IMR-90 (cell line): ENCODE measurements at regions not wholly inside any gene's neighbourhood (a gene's known extent, or its start where the extent isn't known, plus 50 kb on each side); places are given as distances from the start of the nearest gene placed in this dataset.

Experiments
- ATAC-seq: fragments of 200-7000 bp; cut with Tn5 transposase; 2 replicates; pipeline ENCODE4 v1.9.1; 2020; ENCODE audit warnings: low read depth, mild to moderate bottlenecking, moderate library complexity
- BruUV-seq: library from RNA; stranded (reverse); fragments of 400-500 nt; replicated peaks from 2 replicates; lab custom pipeline; 2021; lab: Mats Ljungman, UMichigan
- CTCF ChIA-PET: fragments of 300-600 bp; formaldehyde crosslinking; extraction: SDS; loops from one replicate; lab custom pipeline; 2021; ENCODE audit warnings: antibody characterized with exemption; lab: Yijun Ruan, JAX
- POLR2A ChIA-PET: fragments of 300-600 bp; sonication (Branson Sonifier 250); formaldehyde crosslinking; loops from one replicate; lab custom pipeline; 2022; ENCODE audit warnings: antibody characterized with exemption; ENCODE audit not compliant: unreplicated experiment; lab: Charles Lee
- DNase-seq: peaks from one replicate; pipeline ENCODE4 v3.0.0; 2013
- H2AFZ ChIP-seq: replicated peaks from 2 replicates; pipeline ENCODE3; 2013; ENCODE audit warnings: low read length, mild to moderate bottlenecking; ENCODE audit not compliant: poor library complexity
- H2AK5ac ChIP-seq: 2 replicates; pipeline ENCODE4 v1.6.1; 2013; ENCODE audit warnings: low read depth, low read length, inconsistent platforms
- H2AK9ac ChIP-seq: replicated peaks from 2 replicates; pipeline ENCODE3; 2013; ENCODE audit warnings: mild to moderate bottlenecking, low read depth, low read length, moderate library complexity; ENCODE audit not compliant: poor library complexity
- H2BK120ac ChIP-seq: 2 replicates; pipeline ENCODE4 v1.6.1; 2013; ENCODE audit warnings: low read depth, low read length, inconsistent platforms
- H2BK15ac ChIP-seq: 3 replicates; pipeline ENCODE4 v1.6.1; 2013; ENCODE audit warnings: low read depth, low read length, inconsistent platforms
- H2BK20ac ChIP-seq: 2 replicates; pipeline ENCODE4 v1.6.1; 2013; ENCODE audit warnings: low read depth, mild to moderate bottlenecking, inconsistent platforms, low read length, moderate library complexity
- H2BK5ac ChIP-seq: 2 replicates; pipeline ENCODE4 v1.6.1; 2013; ENCODE audit warnings: mild to moderate bottlenecking, low read depth, low read length, inconsistent platforms; ENCODE audit not compliant: poor library complexity, severe bottlenecking
- H3K14ac ChIP-seq: replicated peaks from 2 replicates; pipeline ENCODE4 v1.6.1; 2013; ENCODE audit warnings: low read depth, low read length, inconsistent platforms
- H3K18ac ChIP-seq: 2 replicates; pipeline ENCODE4 v1.6.1; 2013; ENCODE audit warnings: low read depth, low read length, control low read depth
- H3K23ac ChIP-seq: 2 replicates; pipeline ENCODE4 v1.6.1; 2013; ENCODE audit warnings: low read depth, low read length, inconsistent platforms
- H3K27ac ChIP-seq: 2 replicates; pipeline ENCODE4 v1.5.1; 2013; ENCODE audit warnings: mild to moderate bottlenecking, control low read depth, low read length; ENCODE audit not compliant: insufficient read depth
- H3K27me3 ChIP-seq: 2 replicates; pipeline ENCODE4 v1.6.1; 2013; ENCODE audit warnings: low read length; ENCODE audit not compliant: control insufficient read depth, insufficient read depth
- H3K36me3 ChIP-seq: 2 replicates; pipeline ENCODE4 v1.6.1; 2013; ENCODE audit warnings: low read length, mixed read lengths; ENCODE audit not compliant: control insufficient read depth, insufficient read depth
- H3K4ac ChIP-seq: 2 replicates; pipeline ENCODE4 v1.6.1; 2013; ENCODE audit warnings: low read depth, low read length, inconsistent platforms
- H3K4me1 ChIP-seq: 2 replicates; pipeline ENCODE4 v1.6.1; 2013; ENCODE audit warnings: low read length, mixed read lengths; ENCODE audit not compliant: control insufficient read depth, insufficient read depth
- H3K4me2 ChIP-seq: 2 replicates; pipeline ENCODE4 v1.6.1; 2013; ENCODE audit warnings: low read depth, mild to moderate bottlenecking, control low read depth, low read length, moderate library complexity
- H3K4me3 ChIP-seq: 2 replicates; pipeline ENCODE4 v1.5.1; 2013; ENCODE audit warnings: low read depth, mild to moderate bottlenecking, control low read depth, low read length, moderate library complexity; ENCODE audit not compliant: insufficient read depth
- H3K56ac ChIP-seq: 2 replicates; pipeline ENCODE4 v1.6.1; 2013; ENCODE audit warnings: low read length, inconsistent platforms; ENCODE audit not compliant: insufficient read depth; ENCODE audit errors: extremely low read depth
- H3K79me1 ChIP-seq, 2 experiments: 2 replicates each; pipeline ENCODE4 v1.6.1; 2013; ENCODE audit warnings: low read length in 2 of 2, inconsistent platforms in 1 of 2, low read depth in 1 of 2
- H3K9ac ChIP-seq: 2 replicates; pipeline ENCODE4 v1.6.1; 2013; ENCODE audit warnings: low read depth, low read length, control low read depth
- H3K9me1 ChIP-seq: 2 replicates; pipeline ENCODE4 v1.6.1; 2013; ENCODE audit warnings: low read length, inconsistent platforms; ENCODE audit not compliant: insufficient read depth
- H3K9me3 ChIP-seq: 2 replicates; pipeline ENCODE4 v1.6.1; 2013; ENCODE audit warnings: low read length; ENCODE audit not compliant: control insufficient read depth, insufficient read depth
- H4K20me1 ChIP-seq: 2 replicates; pipeline ENCODE4 v1.6.1; 2013; ENCODE audit warnings: low read length, inconsistent platforms; ENCODE audit not compliant: insufficient read depth
- H4K5ac ChIP-seq: 2 replicates; pipeline ENCODE4 v1.6.1; 2013; ENCODE audit warnings: mild to moderate bottlenecking, low read depth, low read length, control low read depth
- H4K8ac ChIP-seq, 2 experiments: 2 replicates each; pipeline ENCODE4 v1.6.1; 2013; ENCODE audit warnings: low read depth in 2 of 2, low read length in 2 of 2, control low read depth in 1 of 2, inconsistent platforms in 1 of 2
- H4K91ac ChIP-seq: 2 replicates; pipeline ENCODE4 v1.6.1; 2013; ENCODE audit warnings: low read depth, low read length, inconsistent platforms; ENCODE audit not compliant: insufficient read depth
- BHLHE40 ChIP-seq: fragments of 150-350 bp; IDR thresholded peaks from 2 replicates; pipeline ENCODE4 v1.6.1; 2016; ENCODE audit warnings: mild to moderate bottlenecking, low read depth, low read length
- CEBPB ChIP-seq: IDR thresholded peaks from 2 replicates; pipeline ENCODE4 v1.6.1; 2012; ENCODE audit warnings: low read depth, low read length, improper control_type of control experiment
- CHD1 ChIP-seq: IDR thresholded peaks from 2 replicates; pipeline ENCODE4 v1.6.1; 2012; ENCODE audit warnings: low read depth, low read length, improper control_type of control experiment
- FOS ChIP-seq: fragments of 150-350 bp; IDR thresholded peaks from 2 replicates; pipeline ENCODE4 v1.6.1; 2016; ENCODE audit warnings: low read depth, low read length
- MAFK ChIP-seq: IDR thresholded peaks from 2 replicates; pipeline ENCODE4 v1.6.1; 2012; ENCODE audit warnings: low read depth, low read length, improper control_type of control experiment
- MXI1 ChIP-seq: IDR thresholded peaks from 2 replicates; pipeline ENCODE4 v1.6.1; 2012; ENCODE audit warnings: low read depth, mild to moderate bottlenecking, low read length, moderate library complexity, borderline replicate concordance
- RAD21 ChIP-seq: IDR thresholded peaks from 2 replicates; pipeline ENCODE4 v1.6.1; 2012; ENCODE audit warnings: low read length, improper control_type of control experiment
- RCOR1 ChIP-seq: IDR thresholded peaks from 2 replicates; pipeline ENCODE4 v1.6.1; 2012; ENCODE audit warnings: mild to moderate bottlenecking, low read length, improper control_type of control experiment; ENCODE audit not compliant: insufficient replicate concordance
- SMC3 ChIP-seq: fragments of 150-350 bp; IDR thresholded peaks from 2 replicates; pipeline ENCODE4 v1.6.1; 2016; ENCODE audit warnings: low read depth, mild to moderate bottlenecking, antibody characterized with exemption, low read length, moderate library complexity
- WGBS, 2 experiments: methylation state at CpG; one replicate each; pipeline versions ENCODE4 v1.1.5 to v1.1.7; 2013; ENCODE audit warnings: missing lambda C conversion rate in 2 of 2; ENCODE audit not compliant: insufficient read length in 1 of 2; ENCODE audit errors: extremely low coverage in 2 of 2; 5-methylcytosine and 5-hydroxymethylcytosine counted together
- dilution Hi-C: fragments of 300-500 bp; cut with HindIII; formaldehyde crosslinking; loops from one replicate; pipeline ENCODE4 v1.14.3; 2018; ENCODE audit warnings: low sequenced_read_pairs; ENCODE audit not compliant: unreplicated experiment
- in situ Hi-C: fragments of 300-500 bp; cut with MboI; formaldehyde crosslinking; loops from 3 replicates; pipeline ENCODE4 v1.14.3; 2019; ENCODE audit warnings: low sequenced_read_pairs, inconsistent platforms, mixed read lengths
- intact Hi-C: fragments of 100-400 bp; cut with micrococcal nuclease; formaldehyde crosslinking; loops from 2 replicates; pipeline ENCODE4 v1.10.0; 2022
- TF ChIP-seq, protein P1 (sequence below): conservative IDR thresholded peaks from 2 replicates; pipeline ENCODE4 v1.5.1; 2012; ENCODE audit warnings: mild to moderate bottlenecking, low read depth, low read length, improper control_type of control experiment
- TF ChIP-seq, protein P2 (sequence below): fragments of 150-350 bp; IDR thresholded peaks from 2 replicates; pipeline ENCODE4 v1.6.1; 2017; ENCODE audit warnings: mild to moderate bottlenecking, antibody characterized with exemption, low read length, low read depth
- TF ChIP-seq, protein P3 (sequence below): fragments of 150-350 bp; IDR thresholded peaks from 2 replicates; pipeline ENCODE4 v1.6.1; 2016; ENCODE audit warnings: low read depth, mild to moderate bottlenecking, low read length, moderate library complexity, borderline replicate concordance

DNA sequence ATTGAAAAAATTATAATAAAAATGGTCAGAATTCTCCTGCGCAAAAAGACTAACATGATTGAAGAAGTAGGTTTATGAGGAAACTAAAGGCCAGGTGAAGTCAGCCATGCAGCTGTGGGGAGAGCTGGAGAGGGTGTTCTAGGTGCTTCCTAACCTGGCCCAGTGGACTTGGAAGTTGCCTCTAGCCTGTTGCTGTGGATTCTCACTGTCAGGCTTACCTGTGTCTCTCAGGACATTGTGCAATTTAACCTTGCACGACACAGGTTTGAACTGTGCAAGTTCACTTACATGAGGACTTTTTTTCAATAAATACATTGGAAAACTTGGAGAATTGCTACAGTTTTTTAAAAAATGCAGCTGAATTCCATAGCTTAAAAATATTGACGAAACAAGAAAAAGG lies 266.4 kb downstream of the CXCL12 start:
- no peak overlapping the region for H2AFZ ChIP-seq
- no peak overlapping the region for H3K9ac ChIP-seq
- H2BK20ac ChIP-seq = no peak overlapping the region
- H3K79me1 ChIP-seq = no peaks in the 10 kb centered on the region
- ChIA-PET POLR2A (no interaction called here), CTCF (no interaction called here)
- no peak overlapping the region for H2AK9ac ChIP-seq
- H2AK5ac ChIP-seq = no peak overlapping the region
- ATAC-seq (no peak), DNase-seq (no peak)
- H2BK5ac ChIP-seq = no peak overlapping the region
- H3K36me3 ChIP-seq = no peaks in the 10 kb centered on the region
- intact Hi-C loops = no loop called here
- H3K4me2 ChIP-seq = no peak overlapping the region
- TF ChIP-seq RAD21 = no peak
- TF ChIP-seq CEBPB = no peak
- TF ChIP-seq, protein P1, sequence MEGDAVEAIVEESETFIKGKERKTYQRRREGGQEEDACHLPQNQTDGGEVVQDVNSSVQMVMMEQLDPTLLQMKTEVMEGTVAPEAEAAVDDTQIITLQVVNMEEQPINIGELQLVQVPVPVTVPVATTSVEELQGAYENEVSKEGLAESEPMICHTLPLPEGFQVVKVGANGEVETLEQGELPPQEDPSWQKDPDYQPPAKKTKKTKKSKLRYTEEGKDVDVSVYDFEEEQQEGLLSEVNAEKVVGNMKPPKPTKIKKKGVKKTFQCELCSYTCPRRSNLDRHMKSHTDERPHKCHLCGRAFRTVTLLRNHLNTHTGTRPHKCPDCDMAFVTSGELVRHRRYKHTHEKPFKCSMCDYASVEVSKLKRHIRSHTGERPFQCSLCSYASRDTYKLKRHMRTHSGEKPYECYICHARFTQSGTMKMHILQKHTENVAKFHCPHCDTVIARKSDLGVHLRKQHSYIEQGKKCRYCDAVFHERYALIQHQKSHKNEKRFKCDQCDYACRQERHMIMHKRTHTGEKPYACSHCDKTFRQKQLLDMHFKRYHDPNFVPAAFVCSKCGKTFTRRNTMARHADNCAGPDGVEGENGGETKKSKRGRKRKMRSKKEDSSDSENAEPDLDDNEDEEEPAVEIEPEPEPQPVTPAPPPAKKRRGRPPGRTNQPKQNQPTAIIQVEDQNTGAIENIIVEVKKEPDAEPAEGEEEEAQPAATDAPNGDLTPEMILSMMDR = no peak
- TF ChIP-seq, protein P2, sequence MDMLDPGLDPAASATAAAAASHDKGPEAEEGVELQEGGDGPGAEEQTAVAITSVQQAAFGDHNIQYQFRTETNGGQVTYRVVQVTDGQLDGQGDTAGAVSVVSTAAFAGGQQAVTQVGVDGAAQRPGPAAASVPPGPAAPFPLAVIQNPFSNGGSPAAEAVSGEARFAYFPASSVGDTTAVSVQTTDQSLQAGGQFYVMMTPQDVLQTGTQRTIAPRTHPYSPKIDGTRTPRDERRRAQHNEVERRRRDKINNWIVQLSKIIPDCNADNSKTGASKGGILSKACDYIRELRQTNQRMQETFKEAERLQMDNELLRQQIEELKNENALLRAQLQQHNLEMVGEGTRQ = no peak
- TF ChIP-seq, protein P3, sequence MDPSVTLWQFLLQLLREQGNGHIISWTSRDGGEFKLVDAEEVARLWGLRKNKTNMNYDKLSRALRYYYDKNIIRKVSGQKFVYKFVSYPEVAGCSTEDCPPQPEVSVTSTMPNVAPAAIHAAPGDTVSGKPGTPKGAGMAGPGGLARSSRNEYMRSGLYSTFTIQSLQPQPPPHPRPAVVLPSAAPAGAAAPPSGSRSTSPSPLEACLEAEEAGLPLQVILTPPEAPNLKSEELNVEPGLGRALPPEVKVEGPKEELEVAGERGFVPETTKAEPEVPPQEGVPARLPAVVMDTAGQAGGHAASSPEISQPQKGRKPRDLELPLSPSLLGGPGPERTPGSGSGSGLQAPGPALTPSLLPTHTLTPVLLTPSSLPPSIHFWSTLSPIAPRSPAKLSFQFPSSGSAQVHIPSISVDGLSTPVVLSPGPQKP = no peak
- TF ChIP-seq CHD1 = no peak
- TF ChIP-seq FOS = no peak
- TF ChIP-seq MAFK = no peak
- TF ChIP-seq SMC3 = no peak
- no peak for TF ChIP-seq MXI1
- TF ChIP-seq BHLHE40 = no peak
- no peak for TF ChIP-seq RCOR1
- no peak overlapping the region for H4K8ac ChIP-seq
- H3K56ac ChIP-seq = no peak overlapping the region
- no peak overlapping the region for H3K4me3 ChIP-seq
- H3K4ac ChIP-seq = no peak overlapping the region
- no peak overlapping the region for H3K18ac ChIP-seq
- no peak overlapping the region for H4K5ac ChIP-seq
- H4K91ac ChIP-seq = no peak overlapping the region
- H3K27ac ChIP-seq = no peak overlapping the region
- WGBS, 2 experiments = no CpG with 5 or more reads among the region's 3 CpGs
- H2BK15ac ChIP-seq = no peak overlapping the region
- dilution Hi-C loops = no loop called here
- H2BK120ac ChIP-seq = no peak overlapping the region
- no peaks in the 10 kb centered on the region for H4K20me1 ChIP-seq
- H3K23ac ChIP-seq = no peak overlapping the region
- no peak overlapping the region for H3K14ac ChIP-seq
- H3K27me3 ChIP-seq = peaks cover 22% of the 10 kb centered on the region
- no peaks in the 10 kb centered on the region for H3K9me3 ChIP-seq
- H3K4me1 ChIP-seq = no peaks in the 10 kb centered on the region
- BruUV-seq = no TSS peak
- in situ Hi-C loops = no loop called here
- H3K9me1 ChIP-seq = no peaks in the 10 kb centered on the region
